ENCODE measurements at regions not wholly inside any gene's neighbourhood (a gene's known extent, or its start where the extent isn't known, plus 50 kb on each side); places are given as distances from the start of the nearest gene placed in this dataset.

- DNase-seq (ENCODE audit: low read depth) = no peak
- no peak for TF ChIP-seq CTCF (IDR thresholded peaks at IDR 0.05; ENCODE audit: insufficient read depth, low read depth, low read length, missing control alignments)
- H3K4me3 ChIP-seq (ENCODE audit: low read depth, low read length) = no peak overlapping the region
These were observed 133.8 kb downstream of the TMEM38B start for GRCh38 chr9:105828171-105828570.

- DNase-seq (ENCODE audit: low read depth) = no peak
- H3K4me3 ChIP-seq (ENCODE audit: low read depth, low read length) = no peak overlapping the region
- no peak for TF ChIP-seq CTCF (IDR thresholded peaks at IDR 0.05; ENCODE audit: insufficient read depth, low read depth, low read length, missing control alignments)
These were observed 134.4 kb downstream of the TMEM38B start for GRCh38 chr9:105828596-105829213.

DNA sequence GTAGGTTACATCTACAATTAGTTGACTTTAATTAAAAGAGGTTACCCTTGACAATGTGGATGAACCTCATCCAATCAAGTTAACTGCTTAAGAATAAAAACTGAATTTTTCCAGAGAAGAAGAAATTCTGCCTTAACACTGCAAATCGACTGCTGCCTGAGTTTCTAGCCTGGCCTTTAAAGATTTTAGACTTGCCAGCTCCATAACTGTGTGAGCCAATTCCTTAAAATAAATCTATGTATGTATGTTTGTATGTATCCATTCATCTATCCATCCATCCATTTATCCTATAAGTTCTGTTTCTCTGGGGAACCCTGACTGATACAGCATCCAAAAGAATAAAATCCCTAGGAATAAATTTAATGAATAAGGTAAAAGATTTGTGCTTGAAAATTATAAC is 136.1 kb downstream of the TMEM38B start:
- no peak for DNase-seq (ENCODE audit: low read depth)
- H3K4me3 ChIP-seq (ENCODE audit: low read depth, low read length) = no peak overlapping the region
- TF ChIP-seq CTCF (IDR thresholded peaks at IDR 0.05; ENCODE audit: insufficient read depth, low read depth, low read length, missing control alignments) = no peak

GRCh38 chr9:105832096-105832710 is 137.9 kb downstream of the TMEM38B start:
- H3K4me3 ChIP-seq (ENCODE audit: low read depth, low read length) = no peak overlapping the region
- no peak for TF ChIP-seq CTCF (IDR thresholded peaks at IDR 0.05; ENCODE audit: insufficient read depth, low read depth, low read length, missing control alignments)
- DNase-seq (ENCODE audit: low read depth) = no peak

- no peak for DNase-seq (ENCODE audit: low read depth)
- TF ChIP-seq CTCF (IDR thresholded peaks at IDR 0.05; ENCODE audit: insufficient read depth, low read depth, low read length, missing control alignments) = no peak
- no peak overlapping the region for H3K4me3 ChIP-seq (ENCODE audit: low read depth, low read length)
These were observed 139.1 kb downstream of the TMEM38B start for GRCh38 chr9:105833271-105833975.

GRCh38 chr9:105834404-105834803 is 140.1 kb downstream of the TMEM38B start:
- no peak for TF ChIP-seq CTCF (IDR thresholded peaks at IDR 0.05; ENCODE audit: insufficient read depth, low read depth, low read length, missing control alignments)

More at GRCh38 chr9:105834404-105834803, 140.1 kb downstream of the TMEM38B start:
- no peak for DNase-seq (ENCODE audit: low read depth)
- H3K4me3 ChIP-seq (ENCODE audit: low read depth, low read length) = no peak overlapping the region

Data from GM12865 (cell line).